Bronchial epithelial cell (primary cell): ENCODE measurements at regions not wholly inside any gene's neighbourhood (a gene's known extent, or its start where the extent isn't known, plus 50 kb on each side); places are given as distances from the start of the nearest gene placed in this dataset.

ENCODE experiments used
- DNase-seq: peaks from one replicate; pipeline ENCODE4 v3.0.0-alpha.2; 2010; ENCODE audit warnings: low read depth
- FAIRE-seq: peaks from 2 replicates; lab custom pipeline; 2011; peaks lifted over from hg19 to GRCh38; lab: Jason Lieb, UNC
- H3K27me3 ChIP-seq: 2 replicates; pipeline ENCODE4 v1.5.1; 2011; ENCODE audit warnings: low read length; ENCODE audit not compliant: control insufficient read depth, insufficient read depth
- H3K36me3 ChIP-seq: 2 replicates; pipeline ENCODE4 v1.5.1; 2011; ENCODE audit warnings: low read length; ENCODE audit not compliant: control insufficient read depth, insufficient read depth
- H3K4me3 ChIP-seq: 2 replicates; pipeline ENCODE4 v1.5.1; 2011; ENCODE audit warnings: mild to moderate bottlenecking, low read depth, low read length, control low read depth
- TF ChIP-seq, protein P1 (sequence below): IDR thresholded peaks from 2 replicates; pipeline ENCODE4 v1.5.1; 2011; ENCODE audit warnings: mild to moderate bottlenecking, moderate library complexity, low read length, control low read depth, inconsistent platforms; ENCODE audit not compliant: insufficient read depth, severe bottlenecking

DNA sequence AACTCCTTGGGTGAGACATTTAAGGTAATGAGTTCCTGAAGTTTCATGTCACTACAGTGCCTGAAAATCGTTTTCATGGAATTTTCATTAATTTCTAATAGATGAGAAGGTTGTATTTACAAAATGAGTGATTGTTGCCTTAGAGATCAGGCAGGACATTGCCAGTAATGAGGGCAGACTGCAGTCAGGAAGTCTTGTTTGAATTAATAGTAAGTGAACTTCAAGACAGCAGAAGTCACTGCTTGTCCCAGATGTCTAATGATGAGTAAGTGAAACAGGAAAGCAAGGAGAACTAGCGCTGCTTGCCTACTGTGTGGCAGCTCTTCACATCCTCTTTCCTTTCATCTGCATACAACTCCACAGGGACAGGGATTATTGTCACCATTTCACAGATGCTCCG is 237.4 kb downstream of the BAMBI start:
- H3K4me3 ChIP-seq, result no peak overlapping the region
- FAIRE-seq, result no peak
- no peaks in the 10 kb centered on the region for H3K36me3 ChIP-seq
- DNase-seq, result peak; percentile 76
- H3K27me3 ChIP-seq, result no peaks in the 10 kb centered on the region
- TF ChIP-seq, protein P1, sequence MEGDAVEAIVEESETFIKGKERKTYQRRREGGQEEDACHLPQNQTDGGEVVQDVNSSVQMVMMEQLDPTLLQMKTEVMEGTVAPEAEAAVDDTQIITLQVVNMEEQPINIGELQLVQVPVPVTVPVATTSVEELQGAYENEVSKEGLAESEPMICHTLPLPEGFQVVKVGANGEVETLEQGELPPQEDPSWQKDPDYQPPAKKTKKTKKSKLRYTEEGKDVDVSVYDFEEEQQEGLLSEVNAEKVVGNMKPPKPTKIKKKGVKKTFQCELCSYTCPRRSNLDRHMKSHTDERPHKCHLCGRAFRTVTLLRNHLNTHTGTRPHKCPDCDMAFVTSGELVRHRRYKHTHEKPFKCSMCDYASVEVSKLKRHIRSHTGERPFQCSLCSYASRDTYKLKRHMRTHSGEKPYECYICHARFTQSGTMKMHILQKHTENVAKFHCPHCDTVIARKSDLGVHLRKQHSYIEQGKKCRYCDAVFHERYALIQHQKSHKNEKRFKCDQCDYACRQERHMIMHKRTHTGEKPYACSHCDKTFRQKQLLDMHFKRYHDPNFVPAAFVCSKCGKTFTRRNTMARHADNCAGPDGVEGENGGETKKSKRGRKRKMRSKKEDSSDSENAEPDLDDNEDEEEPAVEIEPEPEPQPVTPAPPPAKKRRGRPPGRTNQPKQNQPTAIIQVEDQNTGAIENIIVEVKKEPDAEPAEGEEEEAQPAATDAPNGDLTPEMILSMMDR, result no peak

- Histone ChIP-seq H3K4me3 (no peak overlapping the region), H3K36me3 (no peaks in the 10 kb centered on the region), H3K27me3 (no peaks in the 10 kb centered on the region)
- FAIRE-seq (no peak), DNase-seq (peak; percentile 71)
- TF ChIP-seq, protein P1, result no peak
Measured at GRCh38 chr10:28915989-28916588, 238.8 kb downstream of the BAMBI start.

GRCh38 chr10:28920091-28920490 is 242.8 kb downstream of the BAMBI start:
- no peak for FAIRE-seq
- Histone ChIP-seq H3K27me3 (no peaks in the 10 kb centered on the region), H3K36me3 (no peaks in the 10 kb centered on the region), H3K4me3 (no peak overlapping the region)
- no peak for DNase-seq
- TF ChIP-seq, protein P1, result no peak

DNA sequence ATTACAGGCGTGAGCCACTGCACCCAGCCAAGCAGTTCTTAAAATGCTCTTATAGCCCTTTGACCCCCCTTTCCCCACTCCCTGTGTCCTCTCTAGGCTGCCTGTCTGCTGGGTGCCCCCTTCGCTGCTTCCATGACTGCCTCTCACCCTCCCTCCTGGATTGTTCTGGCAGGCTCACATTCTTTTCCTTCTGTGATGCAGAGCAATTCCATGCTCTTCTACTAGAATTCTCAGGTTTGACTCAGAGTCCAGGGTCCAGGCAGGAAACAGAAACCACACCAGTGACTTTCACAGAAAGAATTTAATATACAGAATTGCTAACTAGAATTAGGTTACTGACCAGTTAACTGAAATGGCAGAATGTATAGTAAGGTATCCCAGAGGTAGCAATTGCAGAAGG is 244.8 kb downstream of the BAMBI start:
- FAIRE-seq (no peak), DNase-seq (no peak)
- Histone ChIP-seq H3K36me3 (no peaks in the 10 kb centered on the region), H3K4me3 (no peak overlapping the region), H3K27me3 (no peaks in the 10 kb centered on the region)
- TF ChIP-seq, protein P1, result no peak

DNA sequence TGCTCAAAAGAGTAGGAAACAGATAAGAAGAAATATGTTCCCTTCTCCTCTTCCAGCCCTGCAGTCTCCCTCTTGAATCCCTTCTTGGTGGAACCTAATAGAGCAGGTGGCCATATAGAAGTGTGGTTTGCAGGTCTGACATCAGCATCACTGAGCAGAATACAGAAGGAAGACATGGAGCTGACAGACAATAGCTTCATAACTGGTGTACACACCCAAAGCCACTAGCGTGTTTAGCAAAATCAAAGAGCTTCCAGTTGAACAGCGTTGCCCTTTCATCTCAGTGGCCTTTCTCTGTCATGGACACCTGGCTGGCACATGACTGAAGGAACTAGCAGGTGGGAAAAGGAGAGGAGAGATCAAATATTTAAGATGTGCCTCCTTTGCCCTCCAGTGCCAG is 245.5 kb downstream of the BAMBI start:
- FAIRE-seq, result no peak
- TF ChIP-seq, protein P1, result no peak
- no peak for DNase-seq

DNA sequence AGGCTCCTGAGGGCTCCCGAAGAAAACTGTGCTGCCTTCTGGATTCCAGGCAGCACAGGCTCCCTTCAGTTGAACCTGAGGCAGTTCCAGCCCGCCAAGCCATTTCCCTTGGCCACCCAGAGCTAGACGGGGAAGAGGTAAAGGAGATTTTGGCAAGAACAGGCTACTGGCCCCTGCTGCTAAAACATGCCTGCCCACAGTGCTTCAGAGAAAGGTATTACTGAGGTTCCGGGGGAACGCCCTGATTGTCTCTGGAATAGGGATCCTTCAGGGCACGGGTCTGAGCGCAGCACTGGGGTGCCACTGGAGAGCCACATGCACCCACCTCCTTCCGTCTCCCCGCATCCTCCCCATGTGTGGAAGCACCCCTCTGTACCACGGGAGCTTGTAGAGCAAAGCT is 247.4 kb downstream of the BAMBI start:
- TF ChIP-seq, protein P1, result no peak

More for the DNA sequence above, 245.5 kb downstream of the BAMBI start:
- Histone ChIP-seq H3K27me3 (no peaks in the 10 kb centered on the region), H3K36me3 (no peaks in the 10 kb centered on the region), H3K4me3 (no peak overlapping the region)

More for the DNA sequence above, 247.4 kb downstream of the BAMBI start:
- Histone ChIP-seq H3K27me3 (no peaks in the 10 kb centered on the region), H3K36me3 (no peaks in the 10 kb centered on the region), H3K4me3 (no peak overlapping the region)
- DNase-seq, result no peak
- FAIRE-seq, result no peak
